Central memory CD8-positive, alpha-beta T cell (primary cell): ENCODE measurements at regions not wholly inside any gene's neighbourhood (a gene's known extent, or its start where the extent isn't known, plus 50 kb on each side); places are given as distances from the start of the nearest gene placed in this dataset.
"Not testable (repeated sequence)": the region's sequence is repeated elsewhere in the genome, so short reads cannot be mapped to it uniquely, and the experiment has no call there.

Experiments used
- ATAC-seq: fragments of 150-1000 bp; cut with Tn5 transposase; replicated peaks from 2 replicates; pipeline ENCODE4 v1.10.0; 2022; ENCODE audit warnings: mild to moderate bottlenecking, moderate FRiP score, moderate number of reproducible peaks; ENCODE audit not compliant: poor library complexity, severe bottlenecking; ENCODE audit errors: extremely low read depth
- DNase-seq, 2 donors: peaks; one replicate each; pipeline ENCODE4 v3.0.0; 2021; ENCODE audit warnings: low spot score in 2 of 2
- H3K27ac Mint-ChIP-seq: one replicate; pipeline ENCODE4 v1.8.0; 2022; ENCODE audit warnings: low read depth, mild to moderate bottlenecking, moderate library complexity, mixed read lengths
- H3K27me3 Mint-ChIP-seq: one replicate; pipeline ENCODE4 v1.8.0; 2022; ENCODE audit warnings: mixed read lengths
- H3K36me3 Mint-ChIP-seq: one replicate; pipeline ENCODE4 v1.8.0; 2022; ENCODE audit warnings: mild to moderate bottlenecking, moderate library complexity, mixed read lengths; ENCODE audit not compliant: insufficient read depth
- H3K4me1 Mint-ChIP-seq: one replicate; pipeline ENCODE4 v1.8.0; 2022; ENCODE audit warnings: mixed read lengths
- H3K4me3 Mint-ChIP-seq: one replicate; pipeline ENCODE4 v1.8.0; 2022; ENCODE audit warnings: mild to moderate bottlenecking, moderate library complexity, mixed read lengths
- H3K9me3 Mint-ChIP-seq: one replicate; pipeline ENCODE4 v1.8.0; 2022; ENCODE audit warnings: mixed read lengths

GRCh38 chr2:184312970-184313369 lies 285.4 kb upstream of the ZNF804A start:
- Mint-ChIP-seq H3K27me3 (no peaks in the 10 kb centered on the region), H3K27ac (no peak overlapping the region), H3K36me3 (peaks cover 3% of the 10 kb centered on the region), H3K4me1 (no peaks in the 10 kb centered on the region), H3K4me3 (no peak overlapping the region), H3K9me3 (peaks cover 18% of the 10 kb centered on the region)
- DNase-seq (no peak), ATAC-seq (no peak)

GRCh38 chr2:184314829-184315228 lies 283.5 kb upstream of the ZNF804A start:
- H3K4me1 Mint-ChIP-seq, result no peaks in the 10 kb centered on the region
- H3K27ac Mint-ChIP-seq, result no peak overlapping the region
- ATAC-seq, result no peak
- no peak for DNase-seq
- H3K36me3 Mint-ChIP-seq, result no peaks in the 10 kb centered on the region
- no peaks in the 10 kb centered on the region for H3K27me3 Mint-ChIP-seq
- H3K4me3 Mint-ChIP-seq, result no peak overlapping the region
- H3K9me3 Mint-ChIP-seq, result peaks cover 11% of the 10 kb centered on the region

- H3K27ac Mint-ChIP-seq, result no peak overlapping the region
These were observed 281.4 kb upstream of the ZNF804A start for GRCh38 chr2:184316921-184317320.

GRCh38 chr2:184322615-184323014 lies 275.7 kb upstream of the ZNF804A start:
- no peaks in the 10 kb centered on the region for H3K27me3 Mint-ChIP-seq
- ATAC-seq, result no peak
- no peak overlapping the region for H3K27ac Mint-ChIP-seq
- no peaks in the 10 kb centered on the region for H3K4me1 Mint-ChIP-seq
- H3K36me3 Mint-ChIP-seq, result no peaks in the 10 kb centered on the region
- peaks cover 26% of the 10 kb centered on the region for H3K9me3 Mint-ChIP-seq
- DNase-seq, result no peak
- no peak overlapping the region for H3K4me3 Mint-ChIP-seq

More at GRCh38 chr2:184316921-184317320, 281.4 kb upstream of the ZNF804A start:
- no peaks in the 10 kb centered on the region for H3K4me1 Mint-ChIP-seq
- no peaks in the 10 kb centered on the region for H3K36me3 Mint-ChIP-seq
- no peak for DNase-seq
- no peaks in the 10 kb centered on the region for H3K27me3 Mint-ChIP-seq
- no peak overlapping the region for H3K4me3 Mint-ChIP-seq
- no peak for ATAC-seq
- H3K9me3 Mint-ChIP-seq, result peaks cover 20% of the 10 kb centered on the region

GRCh38 chr2:184326066-184326465 lies 272.3 kb upstream of the ZNF804A start:
- Mint-ChIP-seq H3K4me1 (no peaks in the 10 kb centered on the region), H3K27ac (no peak overlapping the region), H3K4me3 (no peak overlapping the region), H3K9me3 (peaks cover 24% of the 10 kb centered on the region), H3K27me3 (no peaks in the 10 kb centered on the region), H3K36me3 (no peaks in the 10 kb centered on the region)
- ATAC-seq, result no peak
- DNase-seq, result no peak

- ATAC-seq, H3K27ac Mint-ChIP-seq, H3K36me3 Mint-ChIP-seq, H3K4me1 Mint-ChIP-seq, DNase-seq, H3K27me3 Mint-ChIP-seq, H3K4me3 Mint-ChIP-seq: not testable (repeated sequence)
- peaks cover 18% of the 10 kb centered on the region for H3K9me3 Mint-ChIP-seq
These were observed 270.5 kb upstream of the ZNF804A start for GRCh38 chr2:184327805-184328204.

- H3K4me3 Mint-ChIP-seq, DNase-seq, H3K27ac Mint-ChIP-seq, H3K4me1 Mint-ChIP-seq, ATAC-seq, H3K27me3 Mint-ChIP-seq, H3K36me3 Mint-ChIP-seq: not testable (repeated sequence)
- peaks cover 20% of the 10 kb centered on the region for H3K9me3 Mint-ChIP-seq
These were observed 267.8 kb upstream of the ZNF804A start for GRCh38 chr2:184330561-184330960.

GRCh38 chr2:184336688-184337087 lies 261.6 kb upstream of the ZNF804A start:
- DNase-seq, result no peak
- H3K27me3 Mint-ChIP-seq, result no peaks in the 10 kb centered on the region
- no peaks in the 10 kb centered on the region for H3K36me3 Mint-ChIP-seq
- no peak overlapping the region for H3K27ac Mint-ChIP-seq
- no peak overlapping the region for H3K4me3 Mint-ChIP-seq
- no peaks in the 10 kb centered on the region for H3K4me1 Mint-ChIP-seq
- no peak for ATAC-seq
- H3K9me3 Mint-ChIP-seq, result peaks cover 6% of the 10 kb centered on the region

GRCh38 chr2:184338771-184339170 lies 259.6 kb upstream of the ZNF804A start:
- Mint-ChIP-seq H3K27ac (no peak overlapping the region), H3K36me3 (no peaks in the 10 kb centered on the region), H3K9me3 (peaks cover 10% of the 10 kb centered on the region), H3K27me3 (no peaks in the 10 kb centered on the region), H3K4me1 (no peaks in the 10 kb centered on the region), H3K4me3 (no peak overlapping the region)
- DNase-seq, result no peak
- no peak for ATAC-seq

GRCh38 chr2:184339966-184340365 lies 258.4 kb upstream of the ZNF804A start:
- no peaks in the 10 kb centered on the region for H3K27me3 Mint-ChIP-seq
- DNase-seq (no peak), ATAC-seq (no peak)
- H3K4me3 Mint-ChIP-seq, result no peak overlapping the region
- no peaks in the 10 kb centered on the region for H3K4me1 Mint-ChIP-seq
- H3K9me3 Mint-ChIP-seq, result peaks cover 11% of the 10 kb centered on the region
- H3K36me3 Mint-ChIP-seq, result no peaks in the 10 kb centered on the region
- no peak overlapping the region for H3K27ac Mint-ChIP-seq

- ATAC-seq, result no peak
- Mint-ChIP-seq H3K4me1 (no peaks in the 10 kb centered on the region), H3K4me3 (no peak overlapping the region), H3K36me3 (no peaks in the 10 kb centered on the region), H3K27me3 (no peaks in the 10 kb centered on the region), H3K27ac (no peak overlapping the region), H3K9me3 (peaks cover 29% of the 10 kb centered on the region)
- DNase-seq, result no peak
These were observed 251.9 kb upstream of the ZNF804A start for GRCh38 chr2:184346338-184346862.

GRCh38 chr2:184351126-184351525 lies 247.2 kb upstream of the ZNF804A start:
- H3K27me3 Mint-ChIP-seq, result no peaks in the 10 kb centered on the region
- DNase-seq (no peak), ATAC-seq (no peak)
- no peaks in the 10 kb centered on the region for H3K36me3 Mint-ChIP-seq
- no peak overlapping the region for H3K27ac Mint-ChIP-seq
- H3K4me1 Mint-ChIP-seq, result no peaks in the 10 kb centered on the region
- H3K4me3 Mint-ChIP-seq, result no peak overlapping the region
- peaks cover 27% of the 10 kb centered on the region for H3K9me3 Mint-ChIP-seq

- H3K36me3 Mint-ChIP-seq, result no peaks in the 10 kb centered on the region
- no peak for ATAC-seq
These were observed 241.3 kb upstream of the ZNF804A start for GRCh38 chr2:184357033-184357432.

GRCh38 chr2:184359379-184359778 lies 238.9 kb upstream of the ZNF804A start:
- no peak overlapping the region for H3K27ac Mint-ChIP-seq
- H3K4me1 Mint-ChIP-seq, result no peaks in the 10 kb centered on the region
- H3K36me3 Mint-ChIP-seq, result no peaks in the 10 kb centered on the region
- ATAC-seq (no peak), DNase-seq (no peak)
- no peak overlapping the region for H3K4me3 Mint-ChIP-seq
- peaks cover 17% of the 10 kb centered on the region for H3K9me3 Mint-ChIP-seq
- H3K27me3 Mint-ChIP-seq, result no peaks in the 10 kb centered on the region

More at GRCh38 chr2:184357033-184357432, 241.3 kb upstream of the ZNF804A start:
- DNase-seq, result no peak
- Mint-ChIP-seq H3K4me3 (no peak overlapping the region), H3K27me3 (no peaks in the 10 kb centered on the region), H3K9me3 (peaks cover 22% of the 10 kb centered on the region), H3K27ac (no peak overlapping the region), H3K4me1 (no peaks in the 10 kb centered on the region)
